ENCODE measurements at regions not wholly inside any gene's neighbourhood (a gene's known extent, or its start where the extent isn't known, plus 50 kb on each side); places are given as distances from the start of the nearest gene placed in this dataset.

- TF ChIP-seq ZBTB33 (IDR thresholded peaks at IDR 0.05), result no peak
- no peak for TF ChIP-seq HNF4A (conservative IDR thresholded peaks at IDR 0.05)
- no peak for TF ChIP-seq GABPA (IDR thresholded peaks at IDR 0.05 in 1 of 2, conservative IDR thresholded peaks at IDR 0.05 in 1 of 2)
- TF ChIP-seq RXRA (IDR thresholded peaks at IDR 0.05), result no peak
- no peak for TF ChIP-seq ATF3 (IDR thresholded peaks at IDR 0.05)
- no peak for TF ChIP-seq MAX (IDR thresholded peaks at IDR 0.05)
- no peak for TF ChIP-seq FOXA2 (IDR thresholded peaks at IDR 0.05)
- TF ChIP-seq HNF4G (IDR thresholded peaks at IDR 0.05), result no peak
- TF ChIP-seq NR2F2 (IDR thresholded peaks at IDR 0.05), result no peak
These were observed 215.0 kb downstream of the TPRG1 start (continued) for GRCh38 chr3:189386739-189387138.

- no peak for DNase-seq (ENCODE audit: low spot score)
- H3K9me3 ChIP-seq (ENCODE audit: control insufficient read depth in 4 of 4, low read length in 3 of 4), result no peaks in the 10 kb centered on the region
- no peak overlapping the region for H3K9ac ChIP-seq (ENCODE audit: low read depth in 1 of 2, low read length in 2 of 2)
- 91% methylated on average over 4 of the region's 4 CpGs for WGBS
- H3K27ac ChIP-seq (ENCODE audit: low read depth in 1 of 2, low read length in 2 of 2), result no peak overlapping the region
- H3K4me3 ChIP-seq (ENCODE audit: low read depth in 1 of 3, low read length in 3 of 3), result no peak overlapping the region
- TF ChIP-seq TAF1 (conservative IDR thresholded peaks at IDR 0.05), result no peak
- no peak for TF ChIP-seq YY1 (IDR thresholded peaks at IDR 0.05)
- no peak for TF ChIP-seq SP1 (IDR thresholded peaks at IDR 0.05)
- TF ChIP-seq JUND (IDR thresholded peaks at IDR 0.05), result no peak
- TF ChIP-seq ATF3 (IDR thresholded peaks at IDR 0.05), result no peak
- TF ChIP-seq FOXA1 (IDR thresholded peaks at IDR 0.05), result no peak
- TF ChIP-seq RXRA (IDR thresholded peaks at IDR 0.05), result no peak
- no peak for TF ChIP-seq GABPA (IDR thresholded peaks at IDR 0.05 in 1 of 2, conservative IDR thresholded peaks at IDR 0.05 in 1 of 2)
- TF ChIP-seq HNF4G (IDR thresholded peaks at IDR 0.05), result no peak
- no peak for TF ChIP-seq HNF4A (conservative IDR thresholded peaks at IDR 0.05)
- TF ChIP-seq ZBTB33 (IDR thresholded peaks at IDR 0.05), result no peak
- no peak for TF ChIP-seq CTCF (IDR thresholded peaks at IDR 0.05; ENCODE audit: low read depth, low read length, missing input control)
- no peak for TF ChIP-seq EGR1 (IDR thresholded peaks at IDR 0.05; ENCODE audit: low read depth in 2 of 2)
- TF ChIP-seq RAD21 (IDR thresholded peaks at IDR 0.05), result no peak
- no peak for TF ChIP-seq FOXA2 (IDR thresholded peaks at IDR 0.05)
- TF ChIP-seq REST (IDR thresholded peaks at IDR 0.05), result no peak
- TF ChIP-seq NR2F2 (IDR thresholded peaks at IDR 0.05), result no peak
- TF ChIP-seq MAX (IDR thresholded peaks at IDR 0.05), result no peak
- no peaks in the 10 kb centered on the region for H3K36me3 ChIP-seq (ENCODE audit: control insufficient read depth in 4 of 4, insufficient read depth in 3 of 4, low read depth in 1 of 4, low read length in 3 of 4)
- H3K4me1 ChIP-seq (ENCODE audit: control insufficient read depth in 4 of 4, insufficient read depth in 4 of 4, low read length in 3 of 4), result peaks cover 0 to 2% (median 0%) of the 10 kb centered on the region in 4 donors
- H3K27me3 ChIP-seq (ENCODE audit: control insufficient read depth in 4 of 4, insufficient read depth in 4 of 4, low read length in 3 of 4), result no peaks in the 10 kb centered on the region
These were observed 217.6 kb downstream of the TPRG1 start for GRCh38 chr3:189389346-189389745.

Data from liver (tissue), 8 donors.